ENCODE measurements at regions not wholly inside any gene's neighbourhood (a gene's known extent, or its start where the extent isn't known, plus 50 kb on each side); places are given as distances from the start of the nearest gene placed in this dataset.
A peak's percentile ranks its signal among the peaks of the same experiment; 100 is the strongest.

GRCh38 chr7:128176696-128177095 lies 64.4 kb upstream of the LEP start:
- H3K36me3 Mint-ChIP-seq, result no peaks in the 10 kb centered on the region
- no peak overlapping the region for H3K27ac Mint-ChIP-seq
- H3K9me3 Mint-ChIP-seq, result no peaks in the 10 kb centered on the region
- ATAC-seq (ENCODE audit: low read depth) (no peak), DNase-seq (ENCODE audit: low spot score in 2 of 2) (no peak)
- peaks cover 13% of the 10 kb centered on the region for H3K27me3 Mint-ChIP-seq
- H3K4me3 Mint-ChIP-seq, result no peak overlapping the region
- peaks cover 48% of the 10 kb centered on the region for H3K4me1 Mint-ChIP-seq

- ATAC-seq (ENCODE audit: low read depth), result peak; percentile 10
- Mint-ChIP-seq H3K27me3 (peaks cover 17% of the 10 kb centered on the region), H3K4me3 (peak overlapping the region; percentile 5), H3K36me3 (no peaks in the 10 kb centered on the region), H3K27ac (no peak overlapping the region), H3K9me3 (no peaks in the 10 kb centered on the region), H3K4me1 (peaks cover 44% of the 10 kb centered on the region)
- DNase-seq (ENCODE audit: low spot score in 2 of 2), result no peak
These were observed 63.1 kb upstream of the LEP start for GRCh38 chr7:128177768-128178550.

- H3K36me3 Mint-ChIP-seq, result no peaks in the 10 kb centered on the region
- ATAC-seq (ENCODE audit: low read depth), result peak; percentile 100
- H3K27me3 Mint-ChIP-seq, result peaks cover 17% of the 10 kb centered on the region
- H3K4me1 Mint-ChIP-seq, result peaks cover 40% of the 10 kb centered on the region
- no peaks in the 10 kb centered on the region for H3K9me3 Mint-ChIP-seq
- H3K4me3 Mint-ChIP-seq, result peak overlapping the region; percentile 50
- peak; percentile 50 to 60 for DNase-seq (ENCODE audit: low spot score in 2 of 2)
- no peak overlapping the region for H3K27ac Mint-ChIP-seq
These were observed 62.5 kb upstream of the LEP start for GRCh38 chr7:128178611-128179010.

GRCh38 chr7:128188396-128189230 lies 52.5 kb upstream of the LEP start:
- Mint-ChIP-seq H3K9me3 (no peaks in the 10 kb centered on the region), H3K4me1 (peaks cover 13% of the 10 kb centered on the region), H3K27me3 (peaks cover 25% of the 10 kb centered on the region), H3K4me3 (no peak overlapping the region), H3K27ac (no peak overlapping the region), H3K36me3 (no peaks in the 10 kb centered on the region)
- ATAC-seq (ENCODE audit: low read depth) (no peak), DNase-seq (ENCODE audit: low spot score in 2 of 2) (no peak)

- peaks cover 25% of the 10 kb centered on the region for H3K27me3 Mint-ChIP-seq
- ATAC-seq (ENCODE audit: low read depth), result no peak
These were observed 51.7 kb upstream of the LEP start for GRCh38 chr7:128189231-128189930.

GRCh38 chr7:128190051-128190647 lies 50.9 kb upstream of the LEP start:
- H3K36me3 Mint-ChIP-seq, result no peaks in the 10 kb centered on the region
- ATAC-seq (ENCODE audit: low read depth), result no peak
- no peak for DNase-seq (ENCODE audit: low spot score in 2 of 2)
- H3K9me3 Mint-ChIP-seq, result peaks cover 9% of the 10 kb centered on the region
- peaks cover 25% of the 10 kb centered on the region for H3K27me3 Mint-ChIP-seq
- no peak overlapping the region for H3K4me3 Mint-ChIP-seq
- no peak overlapping the region for H3K27ac Mint-ChIP-seq
- peaks cover 6% of the 10 kb centered on the region for H3K4me1 Mint-ChIP-seq

More at GRCh38 chr7:128189231-128189930, 51.7 kb upstream of the LEP start:
- peaks cover 6% of the 10 kb centered on the region for H3K4me1 Mint-ChIP-seq
- no peaks in the 10 kb centered on the region for H3K36me3 Mint-ChIP-seq
- peaks cover 5% of the 10 kb centered on the region for H3K9me3 Mint-ChIP-seq
- no peak overlapping the region for H3K27ac Mint-ChIP-seq
- no peak overlapping the region for H3K4me3 Mint-ChIP-seq
- DNase-seq (ENCODE audit: low spot score in 2 of 2), result no peak

- Mint-ChIP-seq H3K36me3 (no peaks in the 10 kb centered on the region), H3K27me3 (peaks cover 22% of the 10 kb centered on the region), H3K4me3 (no peak overlapping the region), H3K9me3 (peaks cover 9% of the 10 kb centered on the region), H3K27ac (no peak overlapping the region), H3K4me1 (peaks cover 5% of the 10 kb centered on the region)
- ATAC-seq (ENCODE audit: low read depth) (no peak), DNase-seq (ENCODE audit: low spot score in 2 of 2) (no peak)
These were observed 49.8 kb upstream of the LEP start for GRCh38 chr7:128191136-128191844.

Data from memory B cell (primary cell).